GM18502 (cell line): ENCODE measurements at regions not wholly inside any gene's neighbourhood (a gene's known extent, or its start where the extent isn't known, plus 50 kb on each side); places are given as distances from the start of the nearest gene placed in this dataset.

ENCODE experiments used
- ATAC-seq: cut with Tn5 transposase; IDR thresholded peaks from one replicate; pipeline ENCODE4 v1.9.1; 2021; ENCODE audit warnings: mild to moderate bottlenecking; ENCODE audit not compliant: unreplicated experiment, poor library complexity

- no peak for ATAC-seq
Observed at GRCh38 chr20:10978019-10978702, 304.4 kb upstream of the JAG1 start.

- ATAC-seq, result no peak
Observed at GRCh38 chr20:10978713-10979112, 304.9 kb upstream of the JAG1 start.

- ATAC-seq, result no peak
Observed at GRCh38 chr20:10982692-10983091, 308.9 kb upstream of the JAG1 start.

GRCh38 chr20:10984294-10984693 lies 310.5 kb upstream of the JAG1 start:
- no peak for ATAC-seq

- ATAC-seq, result no peak
Observed at GRCh38 chr20:10984913-10985312, 311.1 kb upstream of the JAG1 start.

GRCh38 chr20:10985536-10985935 lies 311.7 kb upstream of the JAG1 start:
- ATAC-seq, result no peak

GRCh38 chr20:10986586-10986985 lies 312.8 kb upstream of the JAG1 start:
- no peak for ATAC-seq

- ATAC-seq, result no peak
Observed at GRCh38 chr20:10987651-10988383, 314.0 kb upstream of the JAG1 start.

GRCh38 chr20:10990625-10991382 lies 317.0 kb upstream of the JAG1 start:
- no peak for ATAC-seq

- ATAC-seq, result no peak
Observed at GRCh38 chr20:10992731-10993130, 318.9 kb upstream of the JAG1 start.

- no peak for ATAC-seq
Observed at GRCh38 chr20:10994991-10995700, 321.3 kb upstream of the JAG1 start.

- ATAC-seq, result no peak
Observed at GRCh38 chr20:10998476-10998875, 324.7 kb upstream of the JAG1 start.

- no peak for ATAC-seq
Observed at GRCh38 chr20:11000416-11000815, 326.6 kb upstream of the JAG1 start.

GRCh38 chr20:11001302-11001701 lies 327.5 kb upstream of the JAG1 start:
- no peak for ATAC-seq

- no peak for ATAC-seq
Observed at GRCh38 chr20:11001764-11002540, 328.2 kb upstream of the JAG1 start.

GRCh38 chr20:11003341-11003740 lies 329.5 kb upstream of the JAG1 start:
- no peak for ATAC-seq

GRCh38 chr20:11008444-11009033 lies 334.7 kb upstream of the JAG1 start:
- no peak for ATAC-seq

GRCh38 chr20:11011653-11012052 lies 337.9 kb upstream of the JAG1 start:
- ATAC-seq, result no peak

- ATAC-seq, result no peak
Observed at GRCh38 chr20:11012975-11013374, 339.2 kb upstream of the JAG1 start.

- ATAC-seq, result no peak
Observed at GRCh38 chr20:11013801-11014200, 340.0 kb upstream of the JAG1 start.
